ENCODE measurements at regions not wholly inside any gene's neighbourhood (a gene's known extent, or its start where the extent isn't known, plus 50 kb on each side); places are given as distances from the start of the nearest gene placed in this dataset.

DNA sequence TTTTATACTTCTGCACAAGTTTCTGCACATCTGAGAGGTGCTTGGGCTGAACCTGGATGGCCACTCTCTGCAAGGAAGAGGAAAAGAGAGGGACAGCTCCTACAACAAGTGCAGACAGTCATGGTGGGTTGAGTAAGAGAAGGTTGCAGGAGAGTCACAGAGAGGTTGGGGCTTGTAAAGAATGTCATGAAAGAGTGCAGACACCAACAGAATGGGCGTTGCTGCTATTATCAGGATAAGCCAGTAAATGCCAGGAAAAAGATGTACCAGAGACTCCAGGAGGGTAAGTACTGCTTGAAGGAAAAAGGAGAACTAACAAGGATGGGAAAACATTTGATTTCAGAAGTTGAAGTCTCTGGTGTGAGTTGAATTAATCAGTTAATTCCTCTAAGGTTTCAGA, 77.8 kb upstream of the NRP1 start:
- Histone ChIP-seq H3K27ac (no peak overlapping the region), H3K9me3 (no peaks in the 10 kb centered on the region), H3K4me3 (no peak overlapping the region), H3K4me1 (peaks cover 16% of the 10 kb centered on the region), H3K27me3 (no peaks in the 10 kb centered on the region), H3K36me3 (no peaks in the 10 kb centered on the region)
- intact Hi-C loops (cut with DNase I) = no loop called here
- DNase-seq (ENCODE audit: extremely low spot score in 2 of 2) = no peak
- TF ChIP-seq CTCF (IDR thresholded peaks at IDR 0.05) = no peak
- no peak for TF ChIP-seq POLR2A (IDR thresholded peaks at IDR 0.05)
- TF ChIP-seq POLR2AphosphoS5 (IDR thresholded peaks at IDR 0.05; ENCODE audit: insufficient read depth in 1 of 2, low read depth in 1 of 2) = no peak

DNA sequence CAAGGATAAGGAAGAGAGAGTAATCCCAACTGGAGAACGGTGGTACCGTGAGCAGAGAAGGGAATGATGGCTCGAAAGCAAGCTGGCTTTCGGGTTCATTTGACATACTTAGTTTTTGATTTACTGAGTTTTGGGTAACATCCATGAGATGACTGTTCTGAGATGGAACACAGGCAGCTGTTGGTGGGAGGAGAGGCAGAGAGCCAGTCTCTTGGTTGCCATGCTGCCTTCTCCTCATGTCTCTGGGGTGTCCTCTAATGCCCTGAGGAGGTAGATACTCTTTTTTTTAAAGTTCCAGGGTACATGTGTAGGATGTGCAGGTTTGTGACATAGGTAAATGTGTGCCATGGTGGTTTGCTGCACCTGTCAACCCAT, 76.4 kb upstream of the NRP1 start:
- TF ChIP-seq POLR2A (IDR thresholded peaks at IDR 0.05) = no peak
- no peak for TF ChIP-seq POLR2AphosphoS5 (IDR thresholded peaks at IDR 0.05; ENCODE audit: insufficient read depth in 1 of 2, low read depth in 1 of 2)
- no peak for TF ChIP-seq CTCF (IDR thresholded peaks at IDR 0.05)
- Histone ChIP-seq H3K9me3 (no peaks in the 10 kb centered on the region), H3K36me3 (no peaks in the 10 kb centered on the region), H3K4me3 (no peak overlapping the region), H3K27ac (no peak overlapping the region), H3K27me3 (no peaks in the 10 kb centered on the region), H3K4me1 (peaks cover 16% of the 10 kb centered on the region)
- no peak for DNase-seq (ENCODE audit: extremely low spot score in 2 of 2)
- intact Hi-C loops (cut with DNase I) = no loop called here

DNA sequence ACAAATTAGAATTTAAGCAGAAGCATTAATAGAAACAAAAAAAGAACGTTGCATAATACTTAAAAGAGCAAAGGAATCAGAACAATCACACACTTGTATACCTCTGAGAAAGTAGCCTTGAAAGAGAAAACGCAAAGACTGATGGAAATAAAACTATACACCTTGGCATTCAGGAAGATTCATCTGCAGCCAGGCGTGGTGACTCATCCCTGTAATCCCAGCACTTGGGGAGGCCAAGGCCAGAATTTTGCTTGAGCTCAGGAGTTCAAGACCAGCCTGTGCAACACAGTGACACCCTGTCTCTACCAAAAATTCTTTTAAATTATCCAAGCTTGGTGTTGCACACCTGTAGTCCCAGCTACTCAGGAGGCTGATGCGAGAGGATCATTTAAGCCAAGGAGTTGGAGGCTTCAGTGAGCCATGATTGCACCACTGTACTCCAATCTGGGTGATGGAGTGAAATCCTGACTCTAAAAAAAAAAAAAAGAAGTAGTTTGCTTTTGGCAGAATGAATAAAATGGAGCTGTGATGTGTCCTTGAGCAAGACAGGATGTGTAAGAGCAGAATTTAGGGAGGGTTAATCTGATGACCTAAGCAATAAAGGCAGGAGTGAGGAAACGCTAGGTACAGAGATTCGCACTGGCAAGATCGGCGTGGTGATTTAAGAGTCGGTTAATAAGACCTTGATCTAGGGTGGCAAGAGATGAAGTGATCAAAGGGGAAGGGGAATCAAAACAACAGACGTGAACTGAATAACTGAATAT, 75.8 kb upstream of the NRP1 start:
- Histone ChIP-seq H3K4me3 (no peak overlapping the region), H3K36me3 (no peaks in the 10 kb centered on the region), H3K27ac (no peak overlapping the region), H3K4me1 (peaks cover 16% of the 10 kb centered on the region), H3K9me3 (no peaks in the 10 kb centered on the region), H3K27me3 (no peaks in the 10 kb centered on the region)
- intact Hi-C loops (cut with DNase I) = no loop called here
- TF ChIP-seq POLR2A (IDR thresholded peaks at IDR 0.05) = no peak
- no peak for TF ChIP-seq CTCF (IDR thresholded peaks at IDR 0.05)
- no peak for TF ChIP-seq POLR2AphosphoS5 (IDR thresholded peaks at IDR 0.05; ENCODE audit: insufficient read depth in 1 of 2, low read depth in 1 of 2)
- no peak for DNase-seq (ENCODE audit: extremely low spot score in 2 of 2)

- H3K27ac ChIP-seq = no peak overlapping the region
- no peak for DNase-seq (ENCODE audit: extremely low spot score in 2 of 2)
- H3K9me3 ChIP-seq = no peaks in the 10 kb centered on the region
- intact Hi-C loops (cut with DNase I) = no loop called here
- H3K27me3 ChIP-seq = no peaks in the 10 kb centered on the region
- no peaks in the 10 kb centered on the region for H3K4me1 ChIP-seq
- no peaks in the 10 kb centered on the region for H3K36me3 ChIP-seq
- no peak overlapping the region for H3K4me3 ChIP-seq
- TF ChIP-seq CTCF (IDR thresholded peaks at IDR 0.05) (no peak), POLR2AphosphoS5 (IDR thresholded peaks at IDR 0.05; ENCODE audit: insufficient read depth in 1 of 2, low read depth in 1 of 2) (no peak), POLR2A (IDR thresholded peaks at IDR 0.05) (no peak)
Observed at GRCh38 chr10:33406596-33406995, 72.1 kb upstream of the NRP1 start.

DNA sequence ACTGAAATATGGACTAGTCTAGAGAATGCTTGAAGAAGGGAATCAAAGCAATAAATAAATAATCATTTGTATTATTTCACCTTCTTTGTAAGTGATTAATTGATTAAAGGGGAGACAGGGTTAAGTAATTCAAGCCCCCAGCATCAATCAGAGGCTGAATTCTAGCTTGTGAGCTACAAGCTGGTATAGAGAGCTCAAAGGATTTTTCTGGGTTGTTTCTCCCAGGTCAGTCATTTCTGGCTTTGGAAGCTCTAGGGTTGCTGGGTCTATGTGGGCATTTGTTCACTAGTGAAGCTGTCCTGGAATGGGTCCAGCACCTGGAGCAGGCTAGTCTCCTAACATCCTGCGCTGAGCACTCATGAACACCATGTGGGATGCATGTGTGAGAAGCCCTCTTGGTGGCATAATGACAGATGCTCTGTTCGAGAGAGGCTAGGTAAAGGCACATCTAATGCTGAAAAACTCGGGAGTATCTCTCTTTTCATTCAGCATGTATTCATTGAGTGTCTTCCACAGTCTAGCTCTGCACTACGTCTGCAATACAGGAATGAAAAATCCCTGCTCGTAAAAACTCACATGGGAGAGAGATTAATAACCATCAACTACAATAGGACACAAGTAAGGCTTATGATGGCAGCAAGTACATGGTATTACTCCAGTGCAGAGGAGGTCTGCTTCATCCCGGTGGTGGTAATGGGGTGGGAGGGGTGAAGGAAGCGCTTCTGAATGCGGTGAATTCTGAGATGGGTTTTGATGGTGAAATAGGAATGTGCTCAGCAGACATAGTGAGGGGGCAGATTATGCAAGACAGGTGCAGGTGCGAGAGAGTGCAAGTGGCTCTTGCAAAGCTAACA, 68.0 kb upstream of the NRP1 start:
- no peaks in the 10 kb centered on the region for H3K36me3 ChIP-seq
- H3K27me3 ChIP-seq = no peaks in the 10 kb centered on the region
- no peak overlapping the region for H3K27ac ChIP-seq
- intact Hi-C loops (cut with DNase I) = no loop called here
- no peaks in the 10 kb centered on the region for H3K9me3 ChIP-seq
- H3K4me3 ChIP-seq = no peak overlapping the region
- no peaks in the 10 kb centered on the region for H3K4me1 ChIP-seq
- no peak for DNase-seq (ENCODE audit: extremely low spot score in 2 of 2)
- TF ChIP-seq POLR2A (IDR thresholded peaks at IDR 0.05) (no peak), POLR2AphosphoS5 (IDR thresholded peaks at IDR 0.05; ENCODE audit: insufficient read depth in 1 of 2, low read depth in 1 of 2) (no peak), CTCF (IDR thresholded peaks at IDR 0.05) (no peak)
